ENCODE measurements at regions not wholly inside any gene's neighbourhood (a gene's known extent, or its start where the extent isn't known, plus 50 kb on each side); places are given as distances from the start of the nearest gene placed in this dataset.
"Not testable (repeated sequence)": the region's sequence is repeated elsewhere in the genome, so short reads cannot be mapped to it uniquely, and the experiment has no call there.

GRCh38 chr5:159504106-159504856 lies 174.0 kb upstream of the IL12B start:
- no peak for DNase-seq

DNA sequence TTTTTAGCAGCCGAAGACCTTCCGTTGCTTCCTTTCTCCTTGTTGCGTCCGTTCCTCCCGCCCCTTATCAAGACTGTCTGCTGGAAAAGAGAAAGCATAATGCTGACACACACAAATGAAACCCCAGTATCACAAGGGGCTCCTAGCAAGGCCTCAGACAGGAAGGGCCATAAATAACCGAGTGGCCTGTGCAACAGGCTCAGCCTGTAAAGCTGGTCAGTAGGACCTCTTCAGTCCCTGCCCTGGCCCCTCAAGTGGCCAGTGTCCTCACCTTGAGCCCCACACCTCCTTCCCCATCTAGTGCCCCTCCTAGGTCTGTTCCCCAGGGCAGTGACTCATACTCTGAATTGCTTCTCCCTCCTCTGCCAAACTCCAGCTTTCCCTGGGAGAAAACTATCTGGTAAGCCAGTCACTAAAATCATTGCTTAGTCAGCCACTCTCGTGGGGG lies 174.6 kb upstream of the IL12B start:
- DNase-seq: peak; percentile 12 to 16

DNA sequence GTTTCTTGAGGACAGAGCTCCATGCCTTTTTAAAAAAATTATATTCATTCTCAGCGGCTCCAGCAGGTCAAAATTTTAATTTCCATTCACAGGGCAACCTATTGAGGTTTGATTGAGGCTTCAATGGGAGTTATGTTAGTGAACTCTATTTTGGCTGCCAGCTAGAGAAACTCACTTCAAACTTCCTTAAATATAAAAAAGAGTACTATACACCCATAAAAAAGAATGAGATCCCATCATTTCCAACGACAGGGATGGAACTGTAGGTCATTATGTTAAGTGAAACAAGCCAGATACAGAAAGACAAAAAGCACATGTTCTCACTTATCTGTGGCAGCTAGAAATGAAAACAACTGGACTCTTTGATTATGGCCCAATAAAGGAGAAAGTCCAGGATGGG lies 176.8 kb upstream of the IL12B start:
- DNase-seq: no peak

DNA sequence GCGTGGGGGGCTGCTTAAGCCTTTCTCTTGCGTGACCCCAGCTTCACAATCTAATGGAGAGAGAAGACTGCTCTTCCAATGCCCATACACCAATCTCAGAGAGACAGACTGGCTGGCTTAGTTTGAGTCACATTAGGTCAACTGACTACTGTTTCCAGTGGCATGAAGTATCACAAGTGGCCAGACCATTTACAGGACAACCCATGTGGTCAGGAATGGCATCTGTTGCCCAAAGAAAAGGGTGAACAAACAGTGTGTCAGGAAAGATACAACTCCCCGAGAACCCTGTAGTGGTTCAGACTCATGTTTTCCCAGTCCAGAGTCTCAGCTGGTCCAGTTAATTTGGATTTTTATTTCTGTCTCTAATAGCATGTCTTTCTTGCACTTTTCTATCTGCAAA lies 177.4 kb upstream of the IL12B start:
- DNase-seq: no peak

- no peak for DNase-seq
Measured at GRCh38 chr5:159508344-159508743, 178.1 kb upstream of the IL12B start.

- DNase-seq: no peak
Measured at GRCh38 chr5:159509002-159509660, 178.8 kb upstream of the IL12B start.

GRCh38 chr5:159510282-159510681 lies 180.0 kb upstream of the IL12B start:
- no peak for DNase-seq

DNA sequence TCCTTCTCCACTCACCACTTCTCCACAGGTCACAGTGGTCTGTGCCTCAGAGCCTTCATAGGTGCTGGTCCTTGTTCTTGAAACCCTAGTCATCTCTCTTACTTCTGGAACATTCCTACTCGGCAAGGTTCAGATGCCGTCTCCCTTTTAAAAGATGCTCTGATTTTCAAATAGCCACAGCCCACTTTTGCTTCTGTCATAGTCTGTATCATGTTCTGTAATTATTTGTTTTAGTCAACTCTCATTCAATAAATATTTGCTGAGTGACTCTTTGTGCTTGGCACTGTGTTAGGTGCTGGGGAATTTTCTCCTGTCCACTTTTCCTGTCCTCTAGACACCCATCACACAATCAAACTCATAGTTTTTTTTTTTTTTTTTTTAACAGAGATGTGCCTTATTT lies 181.3 kb upstream of the IL12B start:
- no peak for DNase-seq

GRCh38 chr5:159512064-159512463 lies 181.8 kb upstream of the IL12B start:
- DNase-seq: no peak

GRCh38 chr5:159514229-159514810 lies 184.0 kb upstream of the IL12B start:
- no peak for DNase-seq

DNA sequence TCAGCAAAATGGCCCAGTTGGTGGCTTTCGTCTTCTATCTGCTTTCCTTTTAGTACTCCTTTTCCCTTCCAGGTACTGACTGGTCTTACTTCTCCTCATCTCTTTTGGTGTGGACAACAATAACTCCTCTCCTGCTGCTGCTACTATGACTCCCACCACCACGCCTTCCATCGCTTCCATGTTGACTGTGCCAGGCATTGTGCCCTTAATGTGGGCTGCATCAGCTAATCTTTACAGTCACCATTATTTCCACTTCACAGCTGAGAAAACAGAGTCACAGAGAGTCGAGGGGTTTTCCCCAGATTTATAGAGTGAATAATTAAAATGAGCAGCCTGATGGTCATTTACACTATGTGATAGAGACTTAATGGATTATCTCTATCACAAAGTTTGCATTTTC lies 184.9 kb upstream of the IL12B start:
- no peak for DNase-seq

- DNase-seq: peak in 1 of 2 donors; percentile 27
Measured at GRCh38 chr5:159515909-159516415, 185.7 kb upstream of the IL12B start.

- DNase-seq: no peak
Measured at GRCh38 chr5:159518371-159518770, 188.1 kb upstream of the IL12B start.

GRCh38 chr5:159519365-159519764 lies 189.1 kb upstream of the IL12B start:
- no peak for DNase-seq

GRCh38 chr5:159522841-159523240 lies 192.6 kb upstream of the IL12B start:
- DNase-seq: no peak

DNA sequence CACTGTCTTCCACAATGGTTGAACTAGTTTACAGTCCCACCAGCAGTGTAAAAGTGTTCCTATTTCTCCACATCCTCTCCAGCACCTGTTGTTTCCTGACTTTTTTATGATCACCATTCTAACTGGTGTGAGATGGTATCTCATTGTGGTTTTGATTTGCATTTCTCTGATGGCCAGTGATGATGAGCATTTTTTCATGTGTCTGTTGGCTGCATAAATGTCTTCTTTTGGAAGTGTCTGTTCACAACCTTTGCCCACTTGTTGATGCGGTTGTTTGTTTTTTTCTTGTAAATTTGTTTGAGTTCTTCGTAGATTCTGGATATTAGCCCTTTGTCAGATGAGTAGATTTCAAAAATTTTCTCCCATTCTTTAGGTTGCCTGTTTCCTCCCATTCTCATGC lies 194.0 kb upstream of the IL12B start:
- not testable (repeated sequence) for DNase-seq

DNA sequence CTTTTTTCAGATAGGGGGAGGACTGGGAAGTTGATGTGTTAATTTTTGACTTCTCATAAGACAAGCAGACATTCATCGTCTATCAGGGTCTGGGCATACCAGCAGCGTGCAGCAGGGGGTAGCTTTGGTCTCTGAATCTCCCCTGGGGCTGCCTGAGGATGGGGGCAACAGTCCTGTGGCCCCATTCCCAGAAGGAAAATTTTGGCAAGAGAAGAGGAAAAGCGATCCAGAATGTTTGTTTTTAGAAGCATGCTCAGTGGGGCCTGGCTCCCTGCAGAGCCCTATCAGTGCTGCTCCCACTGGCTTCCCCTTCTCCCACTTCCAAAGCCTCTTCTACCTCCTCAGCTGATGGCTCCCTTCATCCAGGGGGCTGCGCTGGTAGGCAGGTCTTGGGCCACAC lies 194.8 kb upstream of the IL12B start:
- DNase-seq: no peak

GRCh38 chr5:159527546-159528254 lies 197.4 kb upstream of the IL12B start:
- no peak for DNase-seq

DNA sequence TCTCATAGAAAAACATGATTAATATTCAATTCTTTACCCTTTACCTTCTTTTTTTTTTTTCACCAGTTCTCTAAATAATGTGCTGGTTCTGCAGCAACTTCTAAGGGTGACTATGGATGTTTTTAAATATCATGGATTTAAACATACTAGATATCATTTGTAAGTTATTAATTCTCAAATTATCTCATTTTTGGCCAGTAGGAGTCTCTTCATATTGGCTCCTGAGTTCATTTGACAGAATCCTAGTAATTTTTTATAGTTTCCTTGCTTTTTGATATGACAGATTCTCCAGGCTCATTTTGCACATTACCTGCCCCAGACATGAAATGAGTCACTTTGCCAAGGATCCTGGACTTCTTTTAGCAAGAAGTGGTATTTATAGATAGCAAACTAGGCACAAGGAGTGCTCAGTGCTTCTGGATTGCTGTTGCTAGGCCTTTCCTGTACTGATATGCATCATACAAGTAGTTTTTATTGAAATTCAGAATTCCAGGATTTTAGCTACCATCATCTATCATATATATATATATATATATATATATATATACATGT lies 201.3 kb upstream of the IL12B start:
- DNase-seq: no peak

GRCh38 chr5:159533197-159533596 lies 202.9 kb upstream of the IL12B start:
- no peak for DNase-seq

DNA sequence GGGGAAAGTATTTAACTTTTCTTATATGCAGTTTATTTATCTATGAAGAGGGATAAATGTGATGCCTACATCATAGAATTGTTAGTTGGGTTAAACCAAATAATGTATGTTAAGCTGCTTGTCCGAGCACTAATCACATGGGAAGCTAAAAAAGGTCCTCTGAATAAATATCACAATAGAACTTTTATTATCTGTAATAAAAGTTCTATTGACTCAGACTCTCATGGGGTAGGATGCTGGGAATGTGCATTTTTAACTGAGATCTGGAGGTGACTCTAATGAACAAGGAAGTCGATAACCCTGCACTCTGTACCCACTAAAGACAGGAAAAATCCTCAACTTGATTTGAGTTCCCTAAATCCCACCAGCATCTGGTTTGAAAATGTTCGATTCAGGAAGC lies 205.9 kb upstream of the IL12B start:
- no peak for DNase-seq

DNA sequence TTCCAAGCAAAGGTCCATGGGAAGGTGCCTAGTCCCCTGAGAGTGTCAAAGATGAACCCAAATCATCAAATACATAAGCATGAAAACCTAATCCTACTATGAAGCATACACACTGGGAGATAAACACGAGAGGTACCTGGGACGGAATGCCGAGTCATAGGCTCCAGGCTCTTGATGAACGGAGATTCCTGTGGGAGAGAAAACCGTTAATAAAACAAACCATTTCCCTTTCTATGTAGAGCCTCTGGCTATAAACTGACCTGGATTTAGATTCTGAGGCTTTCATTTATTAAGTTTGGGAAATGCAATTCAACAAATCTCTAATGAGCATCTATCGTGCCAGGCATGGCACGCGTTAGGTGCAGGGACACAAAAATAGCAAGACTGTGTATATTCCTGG lies 206.4 kb upstream of the IL12B start:
- DNase-seq: no peak

DNA sequence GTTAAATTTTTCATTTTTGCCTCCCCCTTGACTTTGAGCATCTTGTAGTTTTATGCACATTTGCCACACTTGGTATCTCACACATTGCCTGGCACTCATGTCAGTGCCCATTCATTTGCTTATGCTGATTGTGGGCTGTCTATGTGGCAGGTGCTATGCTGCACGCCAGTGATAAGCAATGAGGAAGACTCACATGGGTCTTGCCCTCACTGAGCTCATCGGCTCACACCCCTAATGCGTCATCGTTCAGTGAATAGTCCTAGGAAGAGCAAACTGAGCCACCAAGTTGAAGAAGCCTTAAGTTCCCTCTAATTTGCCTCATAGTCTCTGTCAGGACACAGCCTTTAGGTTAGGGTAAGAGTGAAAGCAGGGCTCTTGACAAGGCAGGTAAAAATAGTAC lies 209.4 kb upstream of the IL12B start:
- DNase-seq: no peak
